Muscle of leg (tissue), 3 donors: ENCODE measurements at regions not wholly inside any gene's neighbourhood (a gene's known extent, or its start where the extent isn't known, plus 50 kb on each side); places are given as distances from the start of the nearest gene placed in this dataset.
A peak's percentile ranks its signal among the peaks of the same experiment; 100 is the strongest.

Experiments
- DNase-seq: peaks from one replicate; pipeline ENCODE4 v3.0.0; 2013
- H3K27ac ChIP-seq: one replicate; pipeline ENCODE4 v1.5.1; 2013; ENCODE audit warnings: mild to moderate bottlenecking, low read length, control low read depth
- H3K27me3 ChIP-seq: one replicate; pipeline ENCODE4 v1.6.1; 2013; ENCODE audit warnings: low read length; ENCODE audit not compliant: control insufficient read depth, insufficient read depth
- H3K36me3 ChIP-seq: one replicate; pipeline ENCODE4 v1.6.1; 2013; ENCODE audit warnings: low read length; ENCODE audit not compliant: control insufficient read depth, insufficient read depth
- H3K4me1 ChIP-seq: one replicate; pipeline ENCODE4 v1.6.1; 2013; ENCODE audit warnings: low read length; ENCODE audit not compliant: control insufficient read depth, insufficient read depth
- H3K4me3 ChIP-seq: one replicate; pipeline ENCODE4 v1.5.1; 2013; ENCODE audit warnings: low read length, control low read depth
- H3K9me3 ChIP-seq: replicated peaks from 2 replicates; pipeline ENCODE4 v1.6.1; 2013; ENCODE audit warnings: low read depth, low read length; ENCODE audit not compliant: control insufficient read depth
- WGBS: methylation state at CpG from one replicate; pipeline ENCODE4 v1.1.5; 2013; ENCODE audit warnings: missing lambda C conversion rate; ENCODE audit not compliant: insufficient coverage; 5-methylcytosine and 5-hydroxymethylcytosine counted together

DNA sequence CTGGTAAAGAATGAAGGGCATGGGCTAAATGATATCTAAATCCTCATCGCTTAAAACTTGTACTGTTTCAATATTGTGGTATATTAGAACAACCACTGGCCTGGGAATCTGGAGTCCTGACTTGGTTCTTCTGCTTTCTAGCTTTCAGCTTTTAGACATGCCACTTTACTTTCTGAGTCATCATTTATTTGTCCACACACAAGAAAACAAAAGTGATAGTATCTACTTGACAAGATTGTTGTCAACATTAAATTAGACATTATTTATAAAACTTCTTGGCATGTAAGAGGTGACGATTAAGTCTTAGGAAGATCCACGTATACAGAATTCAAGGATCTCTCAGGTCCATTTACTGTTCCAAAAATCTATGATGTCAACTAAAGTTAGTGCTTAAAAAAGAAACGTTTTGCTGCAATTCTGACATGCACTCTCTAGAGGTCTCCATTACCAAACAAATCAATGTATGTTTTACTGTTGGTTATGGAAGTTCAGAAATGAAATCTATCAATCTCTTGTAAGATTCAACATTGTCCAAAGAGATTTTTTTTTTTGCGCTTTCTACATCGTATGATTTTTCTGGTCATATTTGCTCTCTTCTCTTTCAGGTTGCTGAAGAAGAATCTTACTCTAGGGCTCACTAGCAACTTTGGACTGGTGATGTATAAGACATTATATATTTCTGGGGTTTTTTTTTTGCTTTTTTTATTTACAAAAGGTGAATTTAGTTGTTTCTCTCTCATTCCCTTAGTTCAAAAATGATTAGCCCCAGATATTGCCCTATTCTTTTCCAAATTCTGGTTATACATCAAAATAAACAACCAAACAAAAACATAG is 53.6 kb upstream of the DYNC1I1 start:
- H3K36me3 ChIP-seq: no peaks in the 10 kb centered on the region
- no peaks in the 10 kb centered on the region for H3K9me3 ChIP-seq
- no peaks in the 10 kb centered on the region for H3K27me3 ChIP-seq
- H3K4me3 ChIP-seq: no peak overlapping the region
- H3K27ac ChIP-seq: no peak overlapping the region
- no peaks in the 10 kb centered on the region for H3K4me1 ChIP-seq
- peak; percentile 34 for DNase-seq
- no CpG with 5 or more reads among the region's 6 CpGs for WGBS

- Histone ChIP-seq H3K4me1 (no peaks in the 10 kb centered on the region), H3K36me3 (no peaks in the 10 kb centered on the region), H3K27ac (no peak overlapping the region), H3K9me3 (no peaks in the 10 kb centered on the region), H3K4me3 (no peak overlapping the region), H3K27me3 (no peaks in the 10 kb centered on the region)
- WGBS: 75% methylated on average over 1 of the region's 5 CpGs
- no peak for DNase-seq
These were observed 55.8 kb upstream of the DYNC1I1 start for GRCh38 chr7:95716357-95717122.

DNA sequence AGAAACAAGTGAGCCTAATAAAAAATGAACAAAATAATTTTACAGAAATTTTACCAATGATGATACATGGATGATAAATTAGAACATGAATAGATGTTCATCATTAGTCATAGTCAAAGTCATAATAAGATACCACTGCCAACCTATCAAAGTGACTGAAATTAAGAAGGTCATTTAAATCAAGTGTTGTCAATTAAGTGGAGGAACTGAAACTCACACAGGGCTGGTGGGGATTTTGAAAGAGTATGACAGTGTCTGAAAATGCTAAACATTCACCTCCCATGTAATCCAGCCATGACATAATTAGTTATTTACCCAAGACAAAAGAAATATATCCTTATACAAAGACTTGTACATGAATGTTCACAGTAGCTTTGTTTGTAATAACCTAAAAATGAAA is 57.1 kb upstream of the DYNC1I1 start:
- Histone ChIP-seq H3K4me3 (no peak overlapping the region), H3K27ac (no peak overlapping the region), H3K27me3 (no peaks in the 10 kb centered on the region), H3K36me3 (no peaks in the 10 kb centered on the region), H3K4me1 (no peaks in the 10 kb centered on the region), H3K9me3 (no peaks in the 10 kb centered on the region)
- no peak for DNase-seq

DNA sequence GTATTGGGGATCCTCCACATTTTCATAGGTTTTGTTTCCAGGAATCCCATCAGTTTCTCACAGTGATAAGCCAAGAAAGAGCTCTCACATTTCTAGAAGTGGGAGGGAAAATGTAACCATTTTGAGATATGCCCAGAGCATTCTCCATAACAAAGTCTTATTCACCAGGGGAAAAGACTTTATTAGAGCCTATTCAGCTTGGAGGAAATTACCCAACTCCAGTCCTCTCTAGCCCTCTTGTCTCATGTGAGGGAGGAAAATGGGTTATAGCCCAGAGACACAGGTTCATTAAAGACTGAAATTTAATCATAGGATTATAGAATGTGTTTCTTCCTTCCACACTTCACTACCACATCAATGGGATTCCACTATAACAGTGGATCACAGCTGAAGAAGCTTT is 61.6 kb upstream of the DYNC1I1 start:
- Histone ChIP-seq H3K36me3 (no peaks in the 10 kb centered on the region), H3K4me3 (no peak overlapping the region), H3K27me3 (no peaks in the 10 kb centered on the region), H3K9me3 (peaks cover 6% of the 10 kb centered on the region), H3K27ac (no peak overlapping the region), H3K4me1 (no peaks in the 10 kb centered on the region)
- no peak for DNase-seq

DNA sequence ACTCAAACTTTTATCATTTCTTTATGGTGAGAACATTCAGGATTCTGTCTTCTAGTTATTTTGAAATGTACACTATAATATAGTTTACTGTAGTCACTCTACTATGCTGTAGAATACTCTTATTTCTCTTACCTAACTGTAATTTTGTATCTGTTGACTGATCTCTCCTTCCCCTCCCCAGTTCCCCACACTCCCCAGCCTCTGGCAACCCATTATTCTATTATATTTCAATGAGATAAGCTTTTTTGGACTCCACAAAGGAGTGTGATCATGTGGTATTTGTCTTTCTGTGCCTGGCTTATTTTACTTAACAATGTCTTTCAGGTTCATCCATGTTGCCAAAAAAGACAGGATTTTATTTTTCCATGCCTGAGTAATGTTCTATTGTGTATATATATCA is 71.4 kb upstream of the DYNC1I1 start:
- Histone ChIP-seq H3K9me3 (no peaks in the 10 kb centered on the region), H3K4me3 (no peak overlapping the region), H3K4me1 (no peaks in the 10 kb centered on the region), H3K27ac (no peak overlapping the region), H3K27me3 (no peaks in the 10 kb centered on the region), H3K36me3 (no peaks in the 10 kb centered on the region)
- no peak for DNase-seq

- no peak for DNase-seq
- H3K27ac ChIP-seq: no peak overlapping the region
- no peaks in the 10 kb centered on the region for H3K36me3 ChIP-seq
- no peaks in the 10 kb centered on the region for H3K9me3 ChIP-seq
- peaks cover 2% of the 10 kb centered on the region for H3K4me1 ChIP-seq
- no peak overlapping the region for H3K4me3 ChIP-seq
- H3K27me3 ChIP-seq: no peaks in the 10 kb centered on the region
- no CpG with 5 or more reads among the region's 2 CpGs for WGBS
These were observed 78.0 kb upstream of the DYNC1I1 start for GRCh38 chr7:95694334-95694733.

GRCh38 chr7:95693551-95694333 is 78.6 kb upstream of the DYNC1I1 start:
- no peak for DNase-seq
- H3K4me3 ChIP-seq: no peak overlapping the region
- WGBS: no CpG with 5 or more reads among the region's 5 CpGs

GRCh38 chr7:95691464-95691863 is 80.9 kb upstream of the DYNC1I1 start:
- WGBS: 92% methylated on average over 2 of the region's 4 CpGs
- no peak for DNase-seq

More at GRCh38 chr7:95693551-95694333, 78.6 kb upstream of the DYNC1I1 start:
- Histone ChIP-seq H3K9me3 (no peaks in the 10 kb centered on the region), H3K27ac (no peak overlapping the region), H3K27me3 (no peaks in the 10 kb centered on the region), H3K36me3 (no peaks in the 10 kb centered on the region), H3K4me1 (peaks cover 2% of the 10 kb centered on the region)

GRCh38 chr7:95690367-95690947 is 81.9 kb upstream of the DYNC1I1 start:
- Histone ChIP-seq H3K36me3 (no peaks in the 10 kb centered on the region), H3K4me1 (peaks cover 2% of the 10 kb centered on the region), H3K27me3 (no peaks in the 10 kb centered on the region), H3K9me3 (no peaks in the 10 kb centered on the region), H3K4me3 (no peak overlapping the region), H3K27ac (no peak overlapping the region)
- WGBS: 0% methylated on average over 1 of the region's 3 CpGs
- peak; percentile 78 for DNase-seq

More at GRCh38 chr7:95691464-95691863, 80.9 kb upstream of the DYNC1I1 start:
- Histone ChIP-seq H3K27me3 (no peaks in the 10 kb centered on the region), H3K36me3 (no peaks in the 10 kb centered on the region), H3K4me3 (no peak overlapping the region), H3K27ac (no peak overlapping the region), H3K4me1 (peaks cover 2% of the 10 kb centered on the region), H3K9me3 (no peaks in the 10 kb centered on the region)
